HCT116 (cell line): ENCODE measurements at regions not wholly inside any gene's neighbourhood (a gene's known extent, or its start where the extent isn't known, plus 50 kb on each side); places are given as distances from the start of the nearest gene placed in this dataset.

Experiments used
- ATAC-seq: fragments of 200-7000 bp; cut with Tn5 transposase; 2 replicates; pipeline ENCODE4 v1.9.1; 2020; ENCODE audit warnings: mild to moderate bottlenecking, moderate library complexity
- BruUV-seq: library from RNA; stranded (reverse); fragments of 400-500 nt; replicated peaks from 2 replicates; lab custom pipeline; 2021; lab: Mats Ljungman, UMichigan
- CTCF ChIA-PET: fragments of 300-600 bp; sonication (Branson Sonifier 250); formaldehyde crosslinking; loops from one replicate; lab custom pipeline; 2021; ENCODE audit warnings: antibody characterized with exemption; lab: Charles Lee
- POLR2A ChIA-PET: fragments of 300-600, 350-600 bp; sonication (Branson Sonifier 250); formaldehyde crosslinking; loops from one replicate; lab custom pipeline; 2021; ENCODE audit warnings: antibody characterized with exemption; lab: Charles Lee
- RAD21 ChIA-PET, 2 experiments: fragments of 300-600 bp; sonication (Branson Sonifier 250); formaldehyde crosslinking; loops; one replicate each; lab custom pipeline; 2023; ENCODE audit warnings: low total read pairs in 2 of 2; ENCODE audit not compliant: uncharacterized antibody in 2 of 2, unreplicated experiment in 2 of 2, low non-redundant PET in 1 of 2; lab: Charles Lee
- DNase-seq: peaks from one replicate; pipeline ENCODE4 v3.0.0-alpha.2; 2010; ENCODE audit warnings: low read depth, low spot score
- H2AFZ ChIP-seq: fragments of 200-600 bp; shearing (Covaris generic), sonication (generic); 2 replicates; pipeline ENCODE4 v1.6.1; 2017; ENCODE audit warnings: low read depth, mixed run types, mixed read lengths, antibody characterized with exemption, low read length; ENCODE audit not compliant: poor library complexity, severe bottlenecking
- H3K27ac ChIP-seq: 2 replicates; pipeline ENCODE4 v1.5.1; 2012; ENCODE audit warnings: low read depth, low read length
- H3K27me3 ChIP-seq: fragments of 200-600 bp; sonication (generic); 2 replicates; pipeline ENCODE4 v1.6.1; 2016; ENCODE audit warnings: mixed run types, low read length, mixed read lengths; ENCODE audit not compliant: insufficient read depth
- H3K36me3 ChIP-seq, 2 experiments: fragments of 200-500 bp in 1 of 2; fragments of 200-600 bp in 1 of 2; sonication (Bioruptor generic) in 1 of 2; sonication (generic) in 1 of 2; 2 replicates each; pipeline versions ENCODE4 v1.5.1 to v1.6.1; 2014 to 2016; ENCODE audit warnings: low read length in 2 of 2, inconsistent platforms in 1 of 2, mixed read lengths in 1 of 2, mixed run types in 1 of 2; ENCODE audit not compliant: insufficient read depth in 2 of 2, control insufficient read depth in 1 of 2
- H3K4me1 ChIP-seq, 2 experiments: fragments of 200-600 bp in 1 of 2; sonication (generic) in 1 of 2; 2 replicates each; pipeline versions ENCODE4 v1.5.1 to v1.6.1; 2012 to 2017; ENCODE audit warnings: low read length in 2 of 2, inconsistent platforms in 1 of 2, mild to moderate bottlenecking in 1 of 2, mixed read lengths in 1 of 2, mixed run types in 1 of 2, moderate library complexity in 1 of 2; ENCODE audit not compliant: insufficient read depth in 2 of 2, control insufficient read depth in 1 of 2
- H3K4me2 ChIP-seq: fragments of 200-600 bp; sonication (generic); 2 replicates; pipeline ENCODE4 v1.6.1; 2017; ENCODE audit warnings: mixed run types, low read length, mixed read lengths
- H3K4me3 ChIP-seq, 2 experiments: fragments of 200-600 bp in 1 of 2; sonication (generic) in 1 of 2; replicated peaks in 1 of 2; 2 replicates each; pipeline ENCODE4 v1.5.1; 2011 to 2016; ENCODE audit warnings: low read length in 2 of 2, control low read depth in 1 of 2, low read depth in 1 of 2, mild to moderate bottlenecking in 1 of 2, mixed read lengths in 1 of 2, mixed run types in 1 of 2
- H3K79me2 ChIP-seq: fragments of 200-600 bp; sonication (generic); 2 replicates; pipeline ENCODE4 v1.6.1; 2017; ENCODE audit warnings: mild to moderate bottlenecking, mixed run types, low read length, moderate library complexity, mixed read lengths; ENCODE audit not compliant: insufficient read depth
- H3K9ac ChIP-seq: fragments of 200-600 bp; sonication (generic); 2 replicates; pipeline ENCODE4 v1.6.1; 2016; ENCODE audit warnings: low read length, mixed read lengths
- H3K9me2 ChIP-seq: fragments of 200-600 bp; sonication (generic), shearing (Covaris generic); 2 replicates; pipeline ENCODE4 v1.6.1; 2017; ENCODE audit warnings: mixed run types, mild to moderate bottlenecking, moderate library complexity; ENCODE audit not compliant: insufficient read depth
- H3K9me3 ChIP-seq, 2 experiments: fragments of 200-500 bp in 1 of 2; fragments of 200-600 bp in 1 of 2; sonication (Bioruptor generic) in 1 of 2; sonication (generic) in 1 of 2; 2 replicates each; pipeline ENCODE4 v1.6.1; 2014 to 2017; ENCODE audit warnings: low read length in 2 of 2, mixed read lengths in 2 of 2, inconsistent platforms in 1 of 2, low read depth in 1 of 2, mild to moderate bottlenecking in 1 of 2, mixed run types in 1 of 2, moderate library complexity in 1 of 2; ENCODE audit not compliant: control insufficient read depth in 1 of 2, insufficient read depth in 1 of 2
- H4K20me1 ChIP-seq: fragments of 200-600 bp; sonication (generic), shearing (Covaris generic); 2 replicates; pipeline ENCODE4 v1.6.1; 2017; ENCODE audit warnings: mixed run types, mild to moderate bottlenecking, moderate library complexity; ENCODE audit not compliant: insufficient read depth
- CEBPB ChIP-seq: IDR thresholded peaks from 2 replicates; pipeline ENCODE4 v1.6.1; 2012; ENCODE audit warnings: low read depth
- ELF1 ChIP-seq: IDR thresholded peaks from 2 replicates; pipeline ENCODE4 v1.6.1; 2012; ENCODE audit warnings: low read depth, borderline replicate concordance
- POLR2AphosphoS5 ChIP-seq: IDR thresholded peaks from 2 replicates; pipeline ENCODE4 v1.6.1; 2011; ENCODE audit warnings: mild to moderate bottlenecking, low read depth, low read length, moderate library complexity
- RAD21 ChIP-seq: IDR thresholded peaks from 2 replicates; pipeline ENCODE4 v1.6.1; 2012; ENCODE audit warnings: low read depth, mild to moderate bottlenecking
- REST ChIP-seq: IDR thresholded peaks from 2 replicates; pipeline ENCODE4 v1.6.1; 2012; ENCODE audit warnings: low read depth
- SRF ChIP-seq: IDR thresholded peaks from 2 replicates; pipeline ENCODE4 v1.6.1; 2012; ENCODE audit warnings: low read depth
- YY1 ChIP-seq: IDR thresholded peaks from 2 replicates; pipeline ENCODE4 v1.6.1; 2011; ENCODE audit warnings: low read length, low read depth, moderate library complexity, mild to moderate bottlenecking; ENCODE audit not compliant: insufficient replicate concordance; ENCODE audit errors: extremely low read depth
- ZFX ChIP-seq: fragments of 450-650 bp; IDR thresholded peaks from 2 replicates; pipeline ENCODE4 v1.6.1; 2017
- ZNF274 ChIP-seq: fragments of 200-500 bp; sonication (Bioruptor generic); IDR thresholded peaks from 2 replicates; pipeline ENCODE4 v1.6.1; 2014; ENCODE audit warnings: mild to moderate bottlenecking, low read depth, low read length, inconsistent platforms
- intact Hi-C: fragments of 100-400 bp; cut with micrococcal nuclease; formaldehyde crosslinking; loops from 2 replicates; pipeline ENCODE4 v1.10.0; 2022

- Histone ChIP-seq H3K27me3 (no peaks in the 10 kb centered on the region), H3K79me2 (no peaks in the 10 kb centered on the region), H3K27ac (no peak overlapping the region), H3K4me1 (no peaks in the 10 kb centered on the region), H3K9ac (no peak overlapping the region), H3K36me3 (no peaks in the 10 kb centered on the region), H3K9me3 (peaks cover 6 to 20% of the 10 kb centered on the region in 2 experiments; a peak in 2 of 4 replicates), H3K9me2 (no peaks in the 10 kb centered on the region), H2AFZ (no peak overlapping the region), H3K4me3 (no peak overlapping the region), H4K20me1 (no peaks in the 10 kb centered on the region), H3K4me2 (no peak overlapping the region)
- BruUV-seq: no TSS peak
- ChIA-PET CTCF (no interaction called here), POLR2A (no interaction called here), RAD21 (no interaction called here)
- ATAC-seq (no peak), DNase-seq (no peak)
- no peak for TF ChIP-seq YY1
- TF ChIP-seq CEBPB: no peak
- no peak for TF ChIP-seq REST
- no peak for TF ChIP-seq ZFX
- intact Hi-C loops: no loop called here
These were observed 300.1 kb downstream of the NOL4 start for GRCh38 chr18:33924576-33924975.

- no peaks in the 10 kb centered on the region for H3K79me2 ChIP-seq
- BruUV-seq: no TSS peak
- CTCF ChIA-PET: no interaction called here
- no peak for TF ChIP-seq ZNF274
- TF ChIP-seq SRF: no peak
- no peak for TF ChIP-seq RAD21
- no peak for TF ChIP-seq POLR2AphosphoS5
- no peak for TF ChIP-seq ELF1
- H3K9ac ChIP-seq: no peak overlapping the region
- H2AFZ ChIP-seq: no peak overlapping the region
- POLR2A ChIA-PET: no interaction called here
- intact Hi-C loops: no loop called here
- ATAC-seq (no peak), DNase-seq (no peak)
- H3K4me1 ChIP-seq: no peaks in the 10 kb centered on the region
- H3K4me2 ChIP-seq: no peak overlapping the region
- peaks cover 10 to 17% of the 10 kb centered on the region in 2 experiments; a peak in 2 of 4 replicates for H3K9me3 ChIP-seq
- no peaks in the 10 kb centered on the region for H3K36me3 ChIP-seq
- no peak overlapping the region for H3K4me3 ChIP-seq
- no peaks in the 10 kb centered on the region for H3K9me2 ChIP-seq
- no peaks in the 10 kb centered on the region for H3K27me3 ChIP-seq
- RAD21 ChIA-PET: no interaction called here
- no peak overlapping the region for H3K27ac ChIP-seq
- H4K20me1 ChIP-seq: no peaks in the 10 kb centered on the region
These were observed 300.7 kb downstream of the NOL4 start for GRCh38 chr18:33923980-33924379.
